Muscle of back (tissue), 3 donors: ENCODE measurements at regions not wholly inside any gene's neighbourhood (a gene's known extent, or its start where the extent isn't known, plus 50 kb on each side); places are given as distances from the start of the nearest gene placed in this dataset.
A peak's percentile ranks its signal among the peaks of the same experiment; 100 is the strongest.

Source experiments
- DNase-seq, 3 donors: peaks; one replicate each; pipeline versions ENCODE4 v3.0.0 to v3.0.0-alpha.2; 2013

DNA sequence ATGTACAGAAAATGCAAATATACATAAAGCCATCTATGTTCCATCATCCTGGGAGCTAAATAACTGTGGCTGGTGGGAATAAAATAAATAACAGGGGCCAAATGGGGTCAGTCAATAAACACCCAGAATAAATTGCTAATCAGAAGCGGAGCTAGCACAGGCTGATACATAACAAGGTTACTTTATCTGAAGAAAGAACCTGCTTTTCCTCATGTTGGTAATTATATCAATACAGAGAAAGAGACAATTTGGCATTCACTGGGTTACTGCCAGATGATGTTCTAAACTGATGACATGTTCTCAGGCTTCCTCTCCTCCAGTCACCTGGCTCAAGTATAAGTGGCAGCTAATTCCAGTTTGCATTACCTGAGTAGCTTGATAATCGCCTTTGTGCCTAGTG lies 144.9 kb upstream of the CD180 start:
- DNase-seq: no peak

DNA sequence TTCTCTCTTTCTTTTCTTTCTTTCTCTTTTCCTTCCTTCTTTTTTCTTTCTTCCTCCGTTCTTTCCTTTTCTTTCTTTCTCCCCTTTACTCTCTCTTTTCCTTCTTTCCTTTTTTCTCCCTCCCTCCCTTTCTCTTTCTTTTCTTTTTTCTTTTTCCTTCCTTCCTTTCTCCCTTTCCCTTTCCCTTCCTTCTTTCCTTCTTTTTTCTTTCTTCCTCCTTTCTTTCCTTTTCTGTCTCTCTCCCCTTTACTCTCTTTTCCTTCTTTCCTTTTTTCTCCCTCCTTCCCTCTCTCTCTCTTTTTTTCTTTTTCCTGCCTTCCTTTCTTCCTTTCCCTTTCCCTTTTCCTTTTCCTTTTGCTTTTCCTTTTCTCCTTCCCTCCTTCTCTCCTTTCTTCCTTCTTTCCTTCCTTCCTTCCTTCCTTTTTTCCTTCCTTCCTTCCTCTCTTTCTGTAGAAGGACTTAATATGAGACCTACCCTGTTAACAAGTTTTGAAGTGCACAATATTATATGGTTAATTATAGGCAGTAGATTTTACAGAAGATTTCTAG lies 142.7 kb upstream of the CD180 start:
- DNase-seq: no peak

DNA sequence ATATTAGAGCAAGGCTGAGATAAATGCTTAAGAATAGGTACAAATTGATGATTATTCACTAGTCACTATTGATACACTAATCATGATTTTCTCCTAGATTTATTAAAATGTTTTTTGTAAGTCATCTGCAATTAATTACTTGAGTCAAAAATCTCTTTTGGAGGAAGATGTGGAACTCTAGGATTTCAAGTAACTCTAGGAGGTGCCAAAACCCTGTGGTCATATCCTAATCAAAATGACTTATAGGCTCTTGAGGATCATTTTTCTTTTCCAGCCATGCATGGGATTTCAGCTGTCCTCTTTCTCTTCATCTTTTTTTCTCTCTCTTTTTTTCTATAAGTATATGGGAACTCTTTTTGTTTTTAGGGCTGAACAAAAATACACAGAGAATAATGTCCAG lies 141.8 kb upstream of the CD180 start:
- DNase-seq: peak in 1 of 3 donors; percentile 79

DNA sequence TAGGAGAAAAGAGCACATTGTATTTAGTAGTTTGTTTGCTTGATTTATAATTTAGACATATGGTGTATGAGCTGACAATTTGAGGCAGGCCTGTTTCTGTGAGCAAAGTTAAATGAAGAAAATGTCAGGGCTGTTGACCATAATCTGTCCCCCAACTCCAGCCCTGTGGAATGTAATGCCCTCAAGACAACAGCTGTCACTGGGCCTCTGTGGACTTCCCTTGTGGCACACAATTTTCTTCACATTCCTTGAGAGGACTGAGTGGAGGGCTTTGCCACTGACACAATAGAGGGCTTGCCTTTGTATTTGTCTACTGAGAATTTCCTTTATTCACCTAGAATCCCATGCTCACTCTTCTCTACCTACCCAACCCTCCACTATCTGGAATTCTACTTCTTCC lies 141.2 kb upstream of the CD180 start:
- peak in 1 of 3 donors; percentile 26 for DNase-seq

DNA sequence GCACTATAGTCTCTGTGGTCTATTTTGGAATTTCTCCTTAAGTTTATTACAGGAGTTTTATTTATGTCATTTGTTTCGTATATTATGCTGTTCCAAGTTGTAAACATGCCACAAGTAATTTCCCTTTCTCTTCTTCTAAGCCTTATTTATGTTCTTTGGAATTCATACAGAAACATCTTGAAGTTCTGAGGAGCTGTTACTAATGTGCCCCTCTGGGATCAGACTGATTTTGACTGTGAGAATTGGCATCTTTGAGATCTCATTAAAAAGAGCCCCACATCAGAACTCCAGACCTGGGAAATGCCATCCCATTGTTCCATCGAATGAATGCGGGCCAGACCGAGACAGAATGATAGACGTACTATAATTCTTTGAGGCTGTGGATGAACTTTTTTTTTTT lies 138.8 kb upstream of the CD180 start:
- peak in 1 of 3 donors; percentile 69 for DNase-seq

DNA sequence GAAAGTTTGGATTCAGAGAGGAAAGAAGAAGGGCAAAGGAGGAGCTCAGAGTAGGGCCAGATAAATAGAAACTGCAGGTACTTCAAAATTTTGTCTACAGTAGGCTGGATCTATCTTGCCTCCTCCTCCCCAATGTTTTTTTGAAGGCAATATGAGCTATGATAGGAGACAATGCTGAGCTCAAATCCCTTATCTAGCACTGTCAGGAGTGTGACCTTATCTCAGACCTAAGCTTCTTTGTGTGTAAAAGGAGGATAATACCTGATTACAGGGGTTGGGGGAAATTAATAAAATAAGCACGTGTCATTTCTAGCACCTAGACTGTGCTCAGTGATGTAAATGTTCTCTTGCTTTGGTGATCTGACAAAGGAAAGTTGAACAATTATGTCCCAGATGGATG lies 137.8 kb upstream of the CD180 start:
- no peak for DNase-seq

DNA sequence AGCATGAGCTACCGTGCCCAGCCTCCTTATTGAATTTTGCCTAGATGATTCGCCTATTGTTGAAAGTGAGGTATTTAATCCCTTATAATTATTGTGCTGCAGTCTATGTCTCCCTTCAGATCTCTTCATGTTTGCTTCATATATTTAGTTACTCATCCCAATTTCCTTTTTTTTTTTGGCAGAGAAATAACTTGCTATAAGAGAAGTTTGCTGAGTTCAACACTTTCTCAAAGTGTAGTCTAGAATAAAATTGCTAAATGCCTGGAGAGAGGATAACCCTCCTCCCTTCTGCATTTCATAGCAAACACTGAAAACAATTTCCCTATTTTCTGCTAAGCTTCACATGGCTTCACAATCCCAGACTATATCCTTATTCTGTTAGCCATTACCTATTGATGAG lies 136.6 kb upstream of the CD180 start:
- DNase-seq: peak in 1 of 3 donors; percentile 26

DNA sequence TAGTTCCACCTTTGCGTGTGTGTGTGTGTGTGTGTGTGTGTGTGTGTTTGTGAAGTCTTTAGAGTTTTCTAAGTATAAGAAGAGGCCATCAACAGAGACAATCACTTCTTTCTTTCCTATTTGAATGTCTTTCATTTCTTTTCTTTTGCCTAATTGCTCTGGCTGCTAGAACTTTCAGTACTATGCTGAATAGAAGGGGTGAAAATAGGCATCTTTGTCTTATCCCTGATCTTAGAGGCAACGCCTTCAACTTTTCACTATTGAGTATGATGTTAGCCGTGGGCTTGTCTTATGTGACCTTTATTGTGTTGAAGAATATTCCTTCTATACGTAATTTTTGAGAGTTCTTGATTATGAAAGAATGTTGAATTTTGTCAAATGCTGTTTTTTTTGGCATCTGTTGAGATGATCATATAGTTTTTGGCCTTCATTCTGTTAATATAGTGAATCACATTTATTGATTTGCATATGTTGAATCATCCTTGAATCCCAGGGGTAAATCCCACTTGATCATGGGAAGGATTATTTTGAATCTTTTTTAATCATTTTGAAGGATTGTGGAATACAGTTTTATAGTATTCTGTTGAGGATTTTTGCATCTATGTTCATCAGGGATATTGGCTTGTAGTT lies 134.8 kb upstream of the CD180 start:
- DNase-seq: no peak

DNA sequence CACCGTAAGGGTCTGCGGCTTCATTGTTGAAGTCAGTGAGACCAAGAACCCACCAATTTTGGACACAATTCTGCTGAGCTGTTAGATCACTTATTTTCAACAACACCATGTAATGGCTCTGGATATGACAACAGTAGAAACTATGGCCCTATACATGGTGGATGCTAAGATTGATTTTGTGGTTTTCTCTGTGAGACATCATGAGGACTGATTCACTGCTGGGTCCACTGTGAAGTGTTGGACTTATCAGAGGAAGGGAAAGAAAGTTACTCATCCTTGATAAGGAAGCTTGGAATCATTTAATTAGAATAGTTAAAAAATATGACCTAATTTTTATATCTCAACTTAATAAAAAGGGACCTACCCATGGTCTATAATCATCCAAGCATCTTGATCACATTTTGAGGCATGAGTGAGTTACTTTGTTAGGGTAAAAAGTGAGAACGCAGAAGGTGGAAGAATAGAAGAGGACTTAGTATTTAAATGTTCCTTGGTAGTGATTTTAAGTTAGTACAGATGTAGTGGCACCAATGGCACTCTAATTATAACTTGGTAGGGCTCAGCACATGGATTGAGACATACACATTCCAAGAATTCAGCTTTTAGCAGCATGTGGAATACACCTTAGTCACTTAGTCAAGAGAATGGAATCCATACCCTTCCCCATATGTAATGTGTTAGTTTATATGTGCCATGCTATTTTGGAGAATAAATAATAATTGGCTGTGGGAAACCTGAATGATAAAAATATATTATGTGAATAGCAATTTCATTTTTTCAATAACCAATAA lies 123.5 kb upstream of the CD180 start:
- DNase-seq: no peak

DNA sequence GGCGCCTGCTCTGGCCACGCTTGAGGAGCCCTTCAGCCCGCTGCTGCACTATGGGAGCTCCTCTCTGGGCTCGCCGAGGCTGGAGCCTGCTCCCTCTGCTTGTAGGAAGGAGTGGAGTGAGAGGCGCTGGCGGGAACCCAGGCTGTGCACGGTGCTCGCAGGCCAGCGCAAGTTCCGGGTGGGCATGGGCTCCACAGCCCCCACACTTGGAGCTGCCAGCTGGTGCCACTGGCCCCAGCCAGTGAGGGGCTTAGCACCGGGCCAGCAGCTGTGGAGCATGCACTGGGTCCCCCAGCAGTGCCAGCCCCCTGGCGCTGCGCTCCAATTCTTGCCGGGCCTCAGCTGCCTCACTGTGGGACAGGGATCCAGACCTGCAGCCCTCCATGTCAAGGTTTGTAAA lies 122.1 kb upstream of the CD180 start:
- DNase-seq: no peak

DNA sequence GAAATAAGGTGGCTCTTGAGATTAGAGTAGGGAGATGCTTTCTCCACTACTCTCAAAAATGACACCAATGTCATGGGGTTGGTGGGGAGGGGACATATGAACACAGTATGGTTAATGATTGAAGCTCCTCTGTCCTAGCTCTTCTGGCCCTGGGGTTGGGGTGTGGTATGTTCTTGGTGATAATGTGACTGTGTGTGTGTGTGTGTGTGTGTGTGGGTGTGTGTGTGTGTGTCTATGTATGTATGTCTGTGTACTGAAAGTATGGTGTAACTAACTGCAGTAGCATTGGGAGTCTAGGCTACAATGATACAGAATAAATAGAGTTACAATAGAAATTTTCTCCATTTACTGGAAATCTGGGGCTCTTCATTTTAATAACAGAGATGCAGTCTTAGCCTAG lies 121.0 kb upstream of the CD180 start:
- DNase-seq: no peak

DNA sequence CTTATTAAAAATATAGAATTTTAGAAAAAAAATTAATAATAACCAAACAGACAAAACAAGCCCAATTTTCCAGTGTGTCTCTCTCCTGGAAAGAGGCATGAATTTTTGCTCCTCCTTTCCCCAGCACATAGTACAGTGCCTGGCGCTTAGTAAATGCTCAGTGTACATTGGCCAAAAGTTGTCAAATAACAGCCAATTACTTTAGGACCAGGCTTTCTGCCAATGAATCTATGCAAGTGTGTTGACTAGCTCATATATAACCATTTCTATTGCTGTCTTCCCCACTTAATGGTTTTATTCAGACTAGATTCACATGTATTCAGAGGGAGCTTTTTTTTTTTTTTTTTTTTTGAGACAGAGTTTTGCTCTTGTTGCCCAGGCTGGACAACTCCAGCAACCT lies 120.1 kb upstream of the CD180 start:
- no peak for DNase-seq

DNA sequence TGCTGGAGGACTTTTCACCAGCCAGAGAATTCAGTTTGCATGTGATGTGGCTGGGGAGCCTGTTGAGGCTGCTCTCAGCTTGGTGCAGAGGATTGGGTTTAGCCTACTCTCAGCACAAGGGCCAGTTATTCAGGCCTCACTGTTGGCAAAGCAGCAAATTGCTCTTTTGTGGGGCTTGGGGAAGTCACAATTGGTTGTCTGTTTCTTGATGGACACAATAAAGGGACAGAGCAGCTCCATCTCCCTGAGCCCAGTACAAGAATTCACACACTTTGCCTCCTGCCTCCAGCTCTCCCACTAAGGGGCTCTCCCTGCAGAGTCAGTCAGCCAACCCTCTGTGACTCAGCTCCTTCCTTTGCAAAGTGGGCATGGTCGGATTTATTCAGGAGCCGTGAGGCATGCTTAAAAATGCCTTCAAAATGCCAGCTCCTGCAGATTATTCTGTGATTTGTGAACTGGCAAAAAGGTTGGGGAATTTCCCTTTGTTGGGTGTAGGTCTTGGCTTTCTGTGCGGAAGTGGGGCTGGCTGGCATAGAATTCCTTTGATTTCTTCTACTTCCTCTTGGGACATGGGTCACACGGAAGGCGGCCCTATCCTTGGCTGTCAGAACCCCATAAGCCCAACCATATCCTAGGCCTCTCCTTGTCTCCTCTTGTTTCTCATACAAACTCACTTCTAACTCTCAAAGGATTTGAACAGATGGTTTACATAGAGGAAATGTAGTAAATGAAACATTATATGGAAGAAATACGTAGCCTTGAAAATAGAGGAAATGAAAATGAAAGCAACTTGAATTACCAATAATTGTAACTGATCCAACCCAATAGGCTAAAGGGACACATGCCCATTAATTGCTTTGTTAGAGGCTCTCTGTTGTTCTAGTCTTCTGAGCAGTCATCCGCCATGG lies 118.7 kb upstream of the CD180 start:
- peak in 1 of 3 donors; percentile 76 for DNase-seq

DNA sequence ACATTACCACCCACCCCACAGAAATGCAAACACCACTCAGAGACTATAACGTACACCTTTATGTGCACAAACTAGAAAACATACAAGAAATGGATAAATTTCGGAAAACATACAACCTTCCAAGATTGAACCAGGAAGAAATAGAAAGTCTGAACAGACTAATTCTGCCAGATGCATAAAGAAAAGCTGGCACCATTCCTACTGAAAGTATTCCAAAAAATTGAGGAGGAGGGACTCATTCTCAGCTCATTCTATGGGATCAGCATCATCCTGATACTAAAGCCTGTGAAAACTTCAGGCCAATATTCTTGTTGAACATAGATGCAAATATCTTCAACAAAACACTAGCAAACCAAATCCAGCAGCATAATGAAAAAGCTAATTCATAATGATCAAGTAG lies 115.1 kb upstream of the CD180 start:
- DNase-seq: no peak

DNA sequence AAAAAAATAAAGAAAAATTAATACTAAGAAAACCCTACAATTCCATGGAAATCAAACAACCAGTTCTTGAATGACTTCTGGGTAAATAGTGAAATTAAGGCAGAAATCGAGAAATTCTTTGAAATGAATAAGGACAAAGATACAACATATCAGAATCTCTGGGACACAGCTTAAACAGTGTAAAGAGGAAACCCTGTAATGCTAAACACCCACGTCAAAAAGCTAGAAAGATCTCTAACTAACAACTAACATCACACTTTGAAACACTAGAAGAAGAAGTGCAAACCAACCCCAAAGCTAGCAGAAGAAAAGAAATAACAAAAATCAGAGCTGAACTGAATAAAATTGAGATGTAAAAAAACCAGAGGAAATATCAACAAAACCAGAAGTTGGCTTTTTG lies 114.6 kb upstream of the CD180 start:
- DNase-seq: no peak

DNA sequence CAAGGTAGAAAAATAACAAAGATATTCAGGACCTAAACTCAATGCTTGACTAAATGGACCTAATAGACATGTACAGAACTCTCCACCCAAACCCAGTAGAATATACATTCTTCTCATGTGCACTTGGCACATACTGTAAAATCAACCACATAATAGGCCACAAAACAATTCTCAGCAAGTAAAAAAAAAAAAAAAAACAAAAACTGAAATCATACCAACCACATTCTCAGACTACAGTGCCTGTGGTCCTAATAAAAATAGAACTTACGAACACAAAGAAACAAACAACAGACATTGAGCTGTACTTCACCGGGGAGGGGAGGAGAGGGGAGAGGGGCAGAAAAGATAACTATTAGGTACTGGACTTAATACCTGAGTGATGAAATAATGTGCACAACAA lies 114.1 kb upstream of the CD180 start:
- no peak for DNase-seq

DNA sequence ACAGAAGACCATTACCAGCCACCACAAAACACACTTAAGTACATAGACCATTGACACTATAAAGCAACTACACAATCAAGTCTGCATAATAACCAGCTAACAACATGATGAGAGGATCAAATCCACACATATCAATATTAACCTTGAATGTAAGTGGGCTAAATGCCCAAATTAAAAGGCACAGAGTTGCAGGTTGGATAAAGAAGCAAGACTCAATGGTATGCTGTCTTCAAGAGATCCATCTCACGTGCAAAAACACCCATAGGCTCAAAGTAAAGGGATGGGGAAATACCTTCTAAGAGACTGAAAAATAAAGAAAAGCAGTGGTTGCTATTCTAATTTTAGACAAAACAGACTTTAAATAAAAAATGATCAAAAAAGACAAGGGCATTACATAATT lies 113.6 kb upstream of the CD180 start:
- DNase-seq: no peak

DNA sequence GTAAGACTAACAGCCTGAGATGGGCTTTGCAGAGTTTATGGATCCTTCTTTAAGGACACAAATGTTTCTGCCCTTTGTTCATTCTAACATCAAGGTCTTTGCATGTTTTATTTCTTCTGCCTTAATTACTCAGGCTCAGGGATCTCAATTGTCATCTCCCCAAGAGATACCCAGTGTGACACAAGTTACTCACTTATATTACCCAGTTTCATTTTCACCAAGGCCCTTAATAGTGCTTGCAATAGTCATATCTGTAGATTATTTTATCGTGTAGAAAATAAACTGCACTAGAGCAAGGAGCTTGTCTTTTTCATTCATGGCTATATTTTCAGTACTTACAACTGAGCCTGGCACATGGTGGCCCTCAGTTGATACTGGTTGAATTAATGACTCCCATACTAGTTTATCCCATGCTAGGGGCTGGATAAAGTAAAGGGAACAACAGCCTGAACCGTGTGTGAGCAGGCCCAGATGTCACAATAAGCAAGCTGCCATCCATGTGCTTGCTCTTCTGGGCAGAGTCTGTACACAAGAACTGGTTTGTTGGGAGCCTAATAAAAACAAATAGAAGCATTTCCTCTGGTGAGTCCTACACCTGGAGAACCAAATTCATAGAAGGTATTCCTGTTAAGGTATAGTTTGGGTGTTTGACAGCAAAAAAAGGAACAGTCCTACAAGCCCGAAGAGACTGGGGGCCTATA lies 112.5 kb upstream of the CD180 start:
- DNase-seq: no peak

DNA sequence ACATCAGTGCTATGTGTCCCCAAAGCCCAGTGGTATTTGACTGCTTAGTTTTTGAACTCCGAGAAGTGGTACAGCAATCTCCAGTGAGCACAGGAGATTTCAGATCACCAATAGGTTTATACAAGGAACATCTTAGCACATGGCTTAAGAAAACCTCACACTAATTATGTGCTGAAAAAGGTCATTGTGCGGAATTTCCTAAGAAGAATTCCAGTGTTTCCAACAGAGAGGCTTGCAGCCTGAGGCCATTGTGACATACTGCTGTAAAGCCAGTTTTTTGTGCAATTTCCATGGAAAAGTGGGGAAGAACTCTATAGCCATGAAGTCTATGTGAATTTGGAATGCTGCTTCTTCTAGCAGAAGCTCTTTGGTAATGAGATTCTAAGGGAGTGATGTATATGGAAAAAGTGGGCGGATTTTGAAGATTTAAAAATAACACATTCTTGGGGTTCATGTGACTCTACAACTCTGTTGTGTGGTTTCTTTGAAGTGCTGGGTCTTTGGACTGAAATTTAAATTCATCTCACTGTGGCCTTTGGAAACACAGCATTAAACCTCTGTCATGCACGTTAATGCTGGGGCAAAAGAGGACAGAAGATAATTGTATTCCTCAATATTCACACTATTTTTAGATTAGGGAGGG lies 110.5 kb upstream of the CD180 start:
- DNase-seq: peak in 1 of 3 donors; percentile 71

DNA sequence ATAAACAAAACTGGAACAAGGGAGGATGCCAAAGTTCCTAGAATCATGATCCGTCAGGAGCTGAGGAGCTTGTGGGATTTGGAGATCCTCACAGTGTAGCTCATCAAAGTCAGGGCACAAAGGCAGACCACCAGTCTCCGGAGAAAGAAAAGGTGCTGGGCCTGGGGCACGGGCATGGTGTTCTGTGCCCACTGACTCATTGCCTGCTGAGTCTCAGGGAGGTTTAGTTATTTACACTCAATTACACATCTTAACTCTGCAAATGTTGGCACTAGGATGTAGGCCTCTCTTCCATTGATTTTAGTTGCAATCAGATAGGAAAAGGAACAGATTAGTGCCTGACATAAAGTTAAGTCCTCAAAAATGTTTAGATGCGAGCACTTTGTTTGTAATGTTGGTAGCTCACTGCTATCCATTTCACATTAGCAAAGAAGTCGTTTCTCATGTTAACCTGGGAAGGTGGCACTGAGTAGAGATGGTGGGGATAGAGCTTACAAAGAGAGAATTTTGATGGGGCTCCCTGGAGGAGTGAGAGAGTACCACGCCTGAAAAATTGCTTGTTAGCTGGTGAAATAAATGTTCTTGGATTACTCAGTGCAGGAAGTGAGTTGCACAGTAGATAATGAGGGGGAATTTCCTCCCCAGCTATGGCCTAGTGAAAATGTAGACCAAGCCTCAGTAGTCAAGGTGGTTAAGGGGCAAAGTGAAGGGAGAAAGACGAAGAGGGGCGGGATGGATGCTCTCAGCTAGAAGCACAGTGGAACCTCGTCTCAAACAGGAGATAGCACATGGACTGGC lies 109.5 kb upstream of the CD180 start:
- no peak for DNase-seq
